ENCODE measurements at regions not wholly inside any gene's neighbourhood (a gene's known extent, or its start where the extent isn't known, plus 50 kb on each side); places are given as distances from the start of the nearest gene placed in this dataset.

GRCh38 chr21:34192646-34193285, 119.4 kb downstream of the MRPS6 start:
- no peak for DNase-seq (ENCODE audit: low read depth, low spot score)

- DNase-seq (ENCODE audit: low read depth, low spot score): no peak
These were observed 122.0 kb downstream of the MRPS6 start for GRCh38 chr21:34195335-34195734.

DNA sequence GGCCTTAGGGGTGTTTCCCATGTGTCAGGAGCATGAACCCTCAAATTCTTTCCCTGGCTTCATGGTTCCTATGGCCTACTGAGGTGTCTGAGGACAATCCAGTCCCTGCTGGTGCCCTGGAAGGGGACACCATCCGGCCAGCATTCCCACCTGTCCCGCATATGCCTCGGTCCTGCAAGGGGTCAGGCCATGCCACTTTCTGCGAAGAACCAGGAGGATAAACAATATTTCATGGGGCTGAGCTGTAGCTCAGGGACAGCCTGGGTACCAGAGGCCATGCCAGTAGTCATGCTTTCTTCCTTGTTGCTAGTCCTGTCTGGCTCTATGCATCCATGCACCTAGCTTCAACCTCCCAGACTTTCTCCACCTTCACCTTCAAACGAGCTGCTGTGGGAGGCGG, 123.6 kb downstream of the MRPS6 start:
- no peak for DNase-seq (ENCODE audit: low read depth, low spot score)

GRCh38 chr21:34197561-34197960, 124.2 kb downstream of the MRPS6 start:
- DNase-seq (ENCODE audit: low read depth, low spot score): no peak

- no peak for DNase-seq (ENCODE audit: low read depth, low spot score)
These were observed 125.1 kb downstream of the MRPS6 start for GRCh38 chr21:34198231-34199120.

DNA sequence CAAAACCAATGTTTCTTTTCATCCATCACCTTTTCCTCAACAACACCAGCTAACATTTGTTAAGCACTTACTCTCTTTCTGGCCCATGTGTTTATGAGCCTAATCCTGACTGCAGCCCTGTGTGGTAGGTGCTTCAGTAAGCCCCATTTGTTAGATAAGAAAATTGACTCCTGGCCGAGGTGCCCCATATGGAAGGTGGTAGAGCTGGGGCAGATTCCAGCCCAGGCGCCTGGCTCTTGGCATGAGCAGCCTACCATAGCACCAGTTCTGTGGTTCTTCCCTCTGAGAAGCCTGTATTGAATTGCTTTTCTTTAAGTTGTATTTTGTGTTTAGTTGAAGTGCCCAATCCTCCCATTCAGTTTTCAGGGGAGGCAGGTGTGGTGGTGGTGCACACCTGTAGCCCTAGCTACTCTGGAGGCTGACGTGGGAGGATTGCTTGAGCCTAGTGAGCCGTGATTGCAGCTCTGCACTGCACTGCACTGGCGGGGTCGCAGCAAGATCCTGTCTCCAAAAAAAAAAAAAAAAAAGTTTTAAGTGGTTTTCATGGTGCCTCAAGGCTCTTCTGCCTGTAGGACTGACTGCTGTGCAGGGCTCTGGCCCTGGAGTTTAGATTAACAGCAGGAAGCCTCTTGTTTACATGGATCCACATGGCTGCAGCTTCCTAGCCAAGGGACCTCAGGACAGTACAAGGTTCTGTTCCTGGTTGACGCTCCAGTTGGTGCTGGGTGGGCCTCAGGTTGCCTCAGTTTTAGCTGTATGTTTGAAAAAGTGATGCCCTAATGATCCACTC, 125.9 kb downstream of the MRPS6 start:
- DNase-seq (ENCODE audit: low read depth, low spot score): no peak

DNA sequence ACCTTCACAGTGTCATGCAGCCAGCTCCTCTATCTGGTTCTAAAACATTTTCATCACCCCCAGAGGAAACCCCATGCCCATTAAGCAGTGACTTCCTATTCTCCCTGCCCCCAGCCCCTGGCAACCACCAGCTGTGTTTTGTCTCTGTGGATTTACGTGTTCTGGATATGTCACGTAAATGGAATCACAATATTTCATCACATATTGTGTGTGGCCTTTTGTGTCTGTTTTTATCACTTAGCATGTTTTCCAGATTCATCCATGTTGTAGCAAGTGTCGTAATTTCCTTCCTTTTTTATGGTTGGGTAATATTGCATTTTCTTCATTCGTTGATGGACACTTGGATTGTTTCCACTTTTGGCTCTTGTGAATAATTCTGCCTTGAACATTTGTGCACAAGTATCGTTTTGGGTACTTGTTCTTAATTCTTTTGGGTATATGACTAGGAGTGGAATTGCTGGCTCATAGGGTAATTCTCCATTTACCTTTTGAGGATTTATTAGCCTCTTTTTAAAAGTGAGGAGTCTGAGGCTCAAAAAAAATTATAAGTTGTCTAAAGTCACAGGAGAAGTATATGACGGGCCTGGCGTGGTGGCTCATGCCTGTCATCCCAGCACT, 127.0 kb downstream of the MRPS6 start:
- DNase-seq (ENCODE audit: low read depth, low spot score): no peak

- DNase-seq (ENCODE audit: low read depth, low spot score): no peak
These were observed 127.6 kb downstream of the MRPS6 start for GRCh38 chr21:34201001-34201400.

DNA sequence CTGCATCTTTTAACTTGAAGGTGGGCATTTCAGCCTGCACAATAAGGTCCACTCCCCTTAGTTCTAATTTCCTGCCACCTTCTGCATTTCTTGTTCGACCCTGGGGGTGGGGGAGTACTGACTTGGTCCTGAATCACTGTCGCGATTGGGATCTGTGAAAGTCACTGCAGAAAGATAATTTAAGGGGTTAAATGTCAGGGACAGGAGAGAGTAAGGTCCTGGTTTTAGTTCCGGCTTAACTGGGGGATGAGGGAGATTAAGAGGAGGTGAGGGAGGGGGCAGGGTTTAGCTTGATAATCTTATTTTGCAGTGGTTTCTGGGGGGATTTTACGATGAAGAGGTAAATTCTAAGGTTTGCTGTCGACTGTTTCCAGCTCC, 128.1 kb downstream of the MRPS6 start:
- no peak for DNase-seq (ENCODE audit: low read depth, low spot score)

DNA sequence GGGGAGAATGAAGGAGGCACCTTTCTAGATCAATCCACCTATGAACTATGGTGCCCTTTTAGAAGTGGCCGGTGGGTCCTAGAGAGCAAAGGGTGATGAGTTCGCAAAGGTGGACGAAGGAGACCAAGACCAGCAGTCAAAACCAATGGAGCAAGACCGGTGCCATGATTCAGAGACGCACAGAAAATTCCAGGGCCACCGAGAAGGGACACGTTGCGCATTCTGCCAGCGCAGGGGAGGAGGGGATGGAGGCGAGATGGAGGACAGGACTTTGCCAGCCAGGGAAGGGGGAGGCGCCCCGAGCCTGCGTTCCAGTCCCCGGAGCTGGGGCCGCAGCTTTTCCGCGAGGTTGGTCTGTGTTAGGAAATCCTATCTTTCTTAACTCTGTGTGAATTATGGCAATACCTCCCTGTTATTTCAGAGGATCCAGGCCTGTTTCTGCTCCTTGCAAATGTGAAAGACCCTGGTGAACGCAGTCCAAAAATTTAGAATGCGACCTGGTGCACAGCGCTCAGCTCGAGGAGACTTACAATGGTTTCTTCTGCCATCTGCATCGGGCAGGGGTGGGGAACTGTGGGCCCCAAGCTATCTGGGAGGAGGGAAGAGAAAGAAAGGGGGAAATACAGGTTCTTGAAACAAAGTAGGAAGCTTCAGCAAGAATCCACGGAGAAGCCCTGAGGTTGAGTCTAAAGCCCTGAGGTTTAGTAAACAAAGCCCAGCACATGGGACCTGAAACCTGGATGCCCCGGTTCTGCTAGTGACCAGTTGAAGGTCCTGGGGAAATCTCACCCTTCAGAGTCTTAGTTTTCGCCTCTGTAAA, 129.4 kb downstream of the MRPS6 start:
- DNase-seq (ENCODE audit: low read depth, low spot score): no peak

- no peak for DNase-seq (ENCODE audit: low read depth, low spot score)
These were observed 130.6 kb downstream of the MRPS6 start for GRCh38 chr21:34203851-34204420.

DNA sequence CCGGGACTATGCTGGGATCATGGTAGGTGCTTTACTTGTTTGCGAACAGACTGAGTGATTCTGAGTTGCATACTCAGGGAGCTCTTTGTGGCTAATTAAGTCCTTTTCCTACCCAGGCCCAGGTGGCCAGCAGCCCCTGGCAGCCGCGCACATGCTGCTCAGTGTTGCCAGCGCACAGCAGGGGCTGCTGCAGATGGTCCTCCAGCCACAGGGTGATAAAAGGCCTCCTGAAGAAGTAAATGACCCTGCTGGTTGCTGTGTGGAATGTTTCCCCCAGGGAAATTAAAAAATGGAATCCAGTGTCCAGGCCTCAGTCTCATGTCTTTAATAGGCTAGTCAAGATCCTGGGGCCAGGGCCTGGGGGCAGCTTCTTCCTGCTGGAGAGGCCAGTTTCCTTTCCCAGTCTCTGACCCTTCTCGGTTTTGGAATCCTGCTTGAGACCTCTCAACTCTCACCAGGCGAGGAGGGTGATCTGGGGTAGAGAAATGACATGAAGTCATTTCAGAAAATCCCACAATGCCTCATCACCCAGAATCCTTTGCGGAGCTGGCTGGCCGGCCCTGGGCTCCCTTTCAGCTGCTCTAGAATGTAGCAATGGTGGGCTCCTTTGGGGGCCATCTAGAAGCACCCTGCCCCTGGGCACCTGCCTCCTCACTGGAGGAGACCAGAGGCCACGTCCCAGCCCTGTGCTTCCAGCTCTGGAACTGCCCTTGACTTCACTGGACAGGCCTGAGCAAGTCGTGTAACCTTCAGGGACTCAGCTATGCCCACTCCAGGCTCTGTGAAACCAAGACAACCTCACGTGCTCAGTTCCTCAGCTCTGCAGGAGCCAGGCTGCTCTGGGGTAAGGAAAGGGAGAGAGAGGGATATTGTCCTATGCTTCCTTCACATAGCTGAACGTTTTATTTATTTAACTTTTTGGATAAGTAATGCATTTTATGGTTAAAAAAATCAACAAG, 131.4 kb downstream of the MRPS6 start:
- DNase-seq (ENCODE audit: low read depth, low spot score): no peak

DNA sequence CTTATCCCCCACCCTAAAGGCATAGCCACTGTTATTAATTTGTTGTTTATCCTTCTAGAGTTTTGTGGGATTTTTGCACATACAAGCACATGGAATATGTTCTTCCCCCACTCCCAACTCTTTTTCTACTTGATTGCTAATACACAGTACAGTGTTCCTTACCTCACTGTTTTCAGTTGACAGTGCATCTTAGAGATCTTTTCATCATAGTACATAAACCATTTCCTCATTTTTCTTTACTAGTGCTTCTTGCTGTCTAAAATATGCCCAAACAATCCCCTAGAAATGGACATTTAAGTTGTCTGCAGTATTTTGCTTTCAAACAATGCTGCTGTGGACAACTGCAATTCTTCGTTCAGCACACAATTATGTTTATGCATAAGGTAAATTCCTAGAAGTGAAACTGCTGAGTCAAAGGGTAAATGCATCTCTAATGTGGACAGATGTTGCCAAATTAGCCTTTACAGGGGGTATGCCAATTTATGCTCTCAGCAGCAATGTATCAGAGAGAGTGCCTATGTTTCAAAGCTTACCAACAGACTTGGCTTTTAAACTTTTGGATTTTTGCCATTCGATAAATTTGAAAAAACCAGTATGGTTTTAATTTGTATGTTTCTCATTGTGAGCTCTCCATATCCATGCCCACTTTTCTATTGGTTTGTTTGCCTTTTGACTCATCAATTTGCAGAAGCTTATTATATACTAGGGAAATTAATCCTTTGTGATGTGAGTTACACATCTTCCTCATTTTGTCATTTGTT, 132.6 kb downstream of the MRPS6 start:
- DNase-seq (ENCODE audit: low read depth, low spot score): no peak

DNA sequence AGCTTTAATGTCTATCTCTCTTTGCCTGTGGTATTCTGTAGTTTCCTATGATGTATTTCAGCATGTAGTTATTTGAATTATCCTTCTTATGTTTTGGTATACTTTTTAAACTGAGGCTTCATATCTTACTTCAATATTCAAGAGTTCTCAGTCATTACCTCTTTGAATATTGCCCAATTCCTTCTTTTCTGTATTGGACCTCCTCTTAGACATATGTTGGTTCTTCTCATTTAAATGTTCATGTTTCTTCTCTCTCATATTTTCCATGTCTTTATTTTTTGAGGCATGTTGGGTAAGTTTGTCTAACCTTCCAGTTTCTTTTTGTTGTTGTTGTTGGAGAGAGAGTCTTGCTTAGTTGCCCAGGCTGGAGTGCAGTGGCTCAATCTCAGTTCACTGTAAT, 140.6 kb downstream of the MRPS6 start:
- no peak for DNase-seq (ENCODE audit: low read depth, low spot score)

DNA sequence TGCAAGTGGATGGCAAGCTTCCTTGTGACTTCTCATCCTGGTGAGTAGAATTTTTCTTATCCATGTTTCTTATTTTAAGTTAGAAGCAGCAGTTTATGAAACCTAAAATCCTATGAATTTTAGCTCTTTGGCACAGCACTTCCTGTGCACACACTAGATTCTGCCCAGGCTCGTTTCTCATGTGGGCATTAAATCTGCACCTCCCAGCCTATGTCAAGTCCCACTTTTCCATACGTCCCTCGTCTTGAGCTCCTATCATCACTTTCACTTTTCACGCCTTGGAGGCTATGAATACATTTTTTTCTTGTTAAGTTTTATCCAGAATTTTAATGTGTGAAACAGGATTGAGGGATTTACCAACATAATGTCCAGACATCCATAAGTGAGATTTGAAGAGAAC, 142.1 kb downstream of the MRPS6 start:
- no peak for DNase-seq (ENCODE audit: low read depth, low spot score)

DNA sequence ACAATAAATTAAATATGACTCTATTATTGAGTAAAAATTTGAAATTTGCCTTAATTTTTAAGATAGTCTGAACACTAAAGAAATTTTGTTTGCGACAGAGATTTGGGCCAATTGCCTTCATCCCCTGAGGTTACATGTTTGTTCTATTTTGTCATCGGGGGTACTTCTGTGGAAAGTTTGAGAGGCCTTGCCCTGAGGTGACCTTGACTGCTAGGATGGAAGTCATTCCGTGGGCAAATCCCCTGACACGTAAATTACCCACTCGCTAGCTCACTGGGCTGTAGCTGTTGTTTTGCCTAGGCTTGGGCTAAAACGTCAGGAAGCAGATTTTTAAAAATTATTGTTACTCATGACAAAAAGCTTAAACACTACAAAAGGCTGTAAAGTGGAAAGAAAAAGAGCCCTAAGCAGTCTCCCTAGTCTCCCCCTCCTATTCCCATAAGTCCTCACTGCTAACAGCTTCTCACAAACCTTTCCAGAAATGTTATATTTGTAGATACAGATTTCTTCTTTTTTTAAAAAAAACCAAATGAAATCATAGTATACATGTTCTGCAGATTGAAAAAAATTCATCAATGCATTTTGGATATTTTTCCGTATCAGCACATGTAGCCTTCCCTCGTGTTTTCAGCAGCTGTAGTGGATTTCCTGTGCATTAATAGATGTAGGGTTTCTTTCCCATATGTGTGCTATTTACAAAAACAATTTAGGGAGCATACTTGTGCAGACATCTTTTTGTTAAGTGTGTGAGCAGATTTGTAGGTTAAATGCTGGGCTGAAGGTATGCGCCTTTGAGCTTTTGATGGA, 142.7 kb downstream of the MRPS6 start:
- DNase-seq (ENCODE audit: low read depth, low spot score): no peak

- no peak for DNase-seq (ENCODE audit: low read depth, low spot score)
These were observed 143.3 kb downstream of the MRPS6 start for GRCh38 chr21:34216718-34217032.

DNA sequence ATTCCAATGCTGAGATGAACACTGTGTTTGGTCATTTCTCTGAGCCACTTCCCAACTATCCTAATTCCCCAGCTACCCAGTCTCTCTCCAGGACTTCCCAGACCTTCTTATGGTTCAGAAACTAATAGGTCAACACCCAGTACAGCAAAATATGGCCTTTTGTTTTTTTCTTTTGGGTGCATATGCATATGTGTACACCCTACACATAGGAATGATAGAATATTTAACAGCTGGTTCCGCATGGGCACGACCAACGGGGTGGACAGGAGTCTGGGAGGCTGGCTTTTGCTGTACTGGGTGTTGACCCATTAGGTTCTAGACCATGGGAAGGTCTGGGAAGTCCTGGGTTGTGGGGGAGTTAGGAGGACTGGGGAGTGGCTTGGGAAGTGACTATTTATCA, 143.9 kb downstream of the MRPS6 start:
- no peak for DNase-seq (ENCODE audit: low read depth, low spot score)

All from smooth muscle cell of the brain vasculature (primary cell).